AML-193 (cell line): ENCODE measurements at regions not wholly inside any gene's neighbourhood (a gene's known extent, or its start where the extent isn't known, plus 50 kb on each side); places are given as distances from the start of the nearest gene placed in this dataset.

ENCODE experiments used
- DNase-seq, 2 experiments: peaks; one replicate each; lab custom pipeline; 2025; lab: John Stamatoyannopoulos, UW

GRCh38 chr4:37073226-37073840 lies 171.2 kb upstream of the NWD2 start:
- no peak for DNase-seq

GRCh38 chr4:37082912-37083311 lies 161.6 kb upstream of the NWD2 start:
- DNase-seq, result no peak

GRCh38 chr4:37095925-37096324 lies 148.6 kb upstream of the NWD2 start:
- no peak for DNase-seq

- DNase-seq, result no peak
Observed at GRCh38 chr4:37101182-37101581, 143.4 kb upstream of the NWD2 start.

GRCh38 chr4:37101686-37102085 lies 142.9 kb upstream of the NWD2 start:
- no peak for DNase-seq

GRCh38 chr4:37109756-37110155 lies 134.8 kb upstream of the NWD2 start:
- no peak for DNase-seq

GRCh38 chr4:37124800-37125199 lies 119.7 kb upstream of the NWD2 start:
- no peak for DNase-seq

GRCh38 chr4:37126051-37126450 lies 118.5 kb upstream of the NWD2 start:
- DNase-seq, result no peak

- DNase-seq, result no peak
Observed at GRCh38 chr4:37130465-37130864, 114.1 kb upstream of the NWD2 start.

GRCh38 chr4:37132351-37132974 lies 112.1 kb upstream of the NWD2 start:
- DNase-seq, result no peak

GRCh38 chr4:37132975-37133360 lies 111.6 kb upstream of the NWD2 start:
- DNase-seq, result no peak

GRCh38 chr4:37138019-37138653 lies 106.4 kb upstream of the NWD2 start:
- no peak for DNase-seq

- DNase-seq, result no peak
Observed at GRCh38 chr4:37138789-37139188, 105.8 kb upstream of the NWD2 start.

GRCh38 chr4:37139987-37140386 lies 104.6 kb upstream of the NWD2 start:
- DNase-seq, result no peak

GRCh38 chr4:37146260-37146659 lies 98.3 kb upstream of the NWD2 start:
- no peak for DNase-seq

GRCh38 chr4:37157476-37158167 lies 86.9 kb upstream of the NWD2 start:
- DNase-seq, result no peak

GRCh38 chr4:37160653-37161052 lies 83.9 kb upstream of the NWD2 start:
- no peak for DNase-seq

- DNase-seq, result no peak
Observed at GRCh38 chr4:37165844-37166243, 78.7 kb upstream of the NWD2 start.

GRCh38 chr4:37169956-37170355 lies 74.6 kb upstream of the NWD2 start:
- no peak for DNase-seq

GRCh38 chr4:37188100-37188499 lies 56.4 kb upstream of the NWD2 start:
- DNase-seq, result peak; percentile 3 to 25
